ENCODE measurements at regions not wholly inside any gene's neighbourhood (a gene's known extent, or its start where the extent isn't known, plus 50 kb on each side); places are given as distances from the start of the nearest gene placed in this dataset.
"Not testable (repeated sequence)": the region's sequence is repeated elsewhere in the genome, so short reads cannot be mapped to it uniquely, and the experiment has no call there.

- H3K4me3 Mint-ChIP-seq, ATAC-seq: not testable (repeated sequence)
- peaks cover 46% of the 10 kb centered on the region for H3K9me3 Mint-ChIP-seq
These were observed 89.8 kb downstream of the KCNJ18 start for GRCh38 chr17:21782107-21782506.

GRCh38 chr17:21782604-21783003 is 90.3 kb downstream of the KCNJ18 start:
- POLR2A ChIA-PET; H3K27ac Mint-ChIP-seq; CTCF ChIA-PET; DNase-seq (ENCODE audit: low spot score); ATAC-seq; H3K4me3 Mint-ChIP-seq; H3K4me1 Mint-ChIP-seq; H3K27me3 Mint-ChIP-seq (ENCODE audit: low read depth): not testable (repeated sequence)
- peaks cover 44% of the 10 kb centered on the region for H3K9me3 Mint-ChIP-seq
- H3K36me3 Mint-ChIP-seq: peaks cover 43% of the 10 kb centered on the region

More at GRCh38 chr17:21782107-21782506, 89.8 kb downstream of the KCNJ18 start:
- POLR2A ChIA-PET; H3K27ac Mint-ChIP-seq; DNase-seq (ENCODE audit: low spot score); CTCF ChIA-PET; H3K27me3 Mint-ChIP-seq (ENCODE audit: low read depth); H3K4me1 Mint-ChIP-seq: not testable (repeated sequence)
- H3K36me3 Mint-ChIP-seq: peaks cover 45% of the 10 kb centered on the region

GRCh38 chr17:21783017-21783416 is 90.7 kb downstream of the KCNJ18 start:
- H3K4me1 Mint-ChIP-seq; DNase-seq (ENCODE audit: low spot score); H3K27ac Mint-ChIP-seq; CTCF ChIA-PET; H3K27me3 Mint-ChIP-seq (ENCODE audit: low read depth); H3K4me3 Mint-ChIP-seq; POLR2A ChIA-PET; ATAC-seq: not testable (repeated sequence)
- H3K36me3 Mint-ChIP-seq: peaks cover 45% of the 10 kb centered on the region
- H3K9me3 Mint-ChIP-seq: peaks cover 47% of the 10 kb centered on the region

GRCh38 chr17:21814272-21814671 is 121.9 kb downstream of the KCNJ18 start:
- ATAC-seq; CTCF ChIA-PET; H3K4me1 Mint-ChIP-seq; H3K4me3 Mint-ChIP-seq; H3K27ac Mint-ChIP-seq; POLR2A ChIA-PET; DNase-seq (ENCODE audit: low spot score): not testable (repeated sequence)
- Mint-ChIP-seq H3K36me3 (peaks cover 44% of the 10 kb centered on the region), H3K9me3 (peaks cover 30% of the 10 kb centered on the region), H3K27me3 (ENCODE audit: low read depth) (peaks cover 27% of the 10 kb centered on the region)

GRCh38 chr17:21814776-21815175 is 122.5 kb downstream of the KCNJ18 start:
- peaks cover 27% of the 10 kb centered on the region for H3K27me3 Mint-ChIP-seq (ENCODE audit: low read depth)
- no peak for DNase-seq (ENCODE audit: low spot score)
- peaks cover 44% of the 10 kb centered on the region for H3K36me3 Mint-ChIP-seq
- peaks cover 30% of the 10 kb centered on the region for H3K9me3 Mint-ChIP-seq
- H3K4me3 Mint-ChIP-seq: no peak overlapping the region
- no peak for TF ChIP-seq HMGXB4 (CRISPR knock-in tag; IDR thresholded peaks at IDR 0.05)
- TF ChIP-seq MXD4 (CRISPR knock-in tag; IDR thresholded peaks at IDR 0.05; ENCODE audit: borderline replicate concordance): no peak
- no peak overlapping the region for H3K27ac Mint-ChIP-seq
- CTCF ChIA-PET: no interaction called here
- H3K4me1 Mint-ChIP-seq: no peaks in the 10 kb centered on the region
- POLR2A ChIA-PET: no interaction called here
- ATAC-seq: no peak

- ATAC-seq: no peak
- no peak overlapping the region for H3K4me3 Mint-ChIP-seq
- H3K9me3 Mint-ChIP-seq: peaks cover 30% of the 10 kb centered on the region
- TF ChIP-seq MLX (CRISPR knock-in tag; IDR thresholded peaks at IDR 0.05): no peak
- no peak overlapping the region for H3K27ac Mint-ChIP-seq
- CTCF ChIA-PET: no interaction called here
- H3K36me3 Mint-ChIP-seq: peaks cover 44% of the 10 kb centered on the region
- H3K27me3 Mint-ChIP-seq (ENCODE audit: low read depth): peaks cover 27% of the 10 kb centered on the region
- H3K4me1 Mint-ChIP-seq: no peaks in the 10 kb centered on the region
- POLR2A ChIA-PET: no interaction called here
- DNase-seq (ENCODE audit: low spot score): no peak
These were observed 123.2 kb downstream of the KCNJ18 start for GRCh38 chr17:21815352-21816063.

- DNase-seq (ENCODE audit: low spot score) (no peak), ATAC-seq (no peak)
- Mint-ChIP-seq H3K4me3 (no peak overlapping the region), H3K4me1 (no peaks in the 10 kb centered on the region), H3K27ac (no peak overlapping the region), H3K9me3 (peaks cover 30% of the 10 kb centered on the region), H3K36me3 (peaks cover 44% of the 10 kb centered on the region), H3K27me3 (ENCODE audit: low read depth) (peaks cover 27% of the 10 kb centered on the region)
- POLR2A ChIA-PET: no interaction called here
- CTCF ChIA-PET: no interaction called here
- TF ChIP-seq KAT7 (CRISPR knock-in tag; IDR thresholded peaks at IDR 0.05; ENCODE audit: borderline replicate concordance) (no peak), USF2 (CRISPR knock-in tag; IDR thresholded peaks at IDR 0.05) (no peak), MYBL2 (CRISPR knock-in tag; IDR thresholded peaks at IDR 0.05) (no peak), SMAD4 (CRISPR knock-in tag; IDR thresholded peaks at IDR 0.05) (no peak), ELF4 (CRISPR knock-in tag; IDR thresholded peaks at IDR 0.05; ENCODE audit: low read depth) (no peak), ZNF423 (CRISPR knock-in tag; IDR thresholded peaks at IDR 0.05) (no peak), CREM (CRISPR knock-in tag; IDR thresholded peaks at IDR 0.05) (no peak), NR2C2 (CRISPR knock-in tag; IDR thresholded peaks at IDR 0.05) (no peak), GRHL2 (CRISPR knock-in tag; IDR thresholded peaks at IDR 0.05; ENCODE audit: insufficient replicate concordance, severe bottlenecking) (no peak)
These were observed 124.6 kb downstream of the KCNJ18 start for GRCh38 chr17:21816592-21817567.
